ENCODE measurements at regions not wholly inside any gene's neighbourhood (a gene's known extent, or its start where the extent isn't known, plus 50 kb on each side); places are given as distances from the start of the nearest gene placed in this dataset.
"Not testable (repeated sequence)": the region's sequence is repeated elsewhere in the genome, so short reads cannot be mapped to it uniquely, and the experiment has no call there.

- H3K27me3 Mint-ChIP-seq = no peaks in the 10 kb centered on the region
- H3K4me3 Mint-ChIP-seq = no peak overlapping the region
- no peaks in the 10 kb centered on the region for H3K4me1 Mint-ChIP-seq
- peaks cover 0 to 2% (median 0%) of the 10 kb centered on the region in 3 donors for H3K9me3 Mint-ChIP-seq
- H3K36me3 Mint-ChIP-seq = no peaks in the 10 kb centered on the region
- H3K27ac Mint-ChIP-seq = no peak overlapping the region
Measured at GRCh38 chr3:118488732-118489131, 545.9 kb downstream of the IGSF11 start.

- H3K4me1 Mint-ChIP-seq = no peaks in the 10 kb centered on the region
- H3K9me3 Mint-ChIP-seq = peaks cover 0 to 2% (median 0%) of the 10 kb centered on the region in 3 donors
- no peaks in the 10 kb centered on the region for H3K27me3 Mint-ChIP-seq
- no peak overlapping the region for H3K4me3 Mint-ChIP-seq
- H3K36me3 Mint-ChIP-seq = no peaks in the 10 kb centered on the region
- H3K27ac Mint-ChIP-seq = no peak overlapping the region
Measured at GRCh38 chr3:118495206-118495605, 539.4 kb downstream of the IGSF11 start.

- H3K27ac Mint-ChIP-seq = no peak overlapping the region
- no peaks in the 10 kb centered on the region for H3K4me1 Mint-ChIP-seq
- H3K36me3 Mint-ChIP-seq = no peaks in the 10 kb centered on the region
- no peak overlapping the region for H3K4me3 Mint-ChIP-seq
- no peaks in the 10 kb centered on the region for H3K9me3 Mint-ChIP-seq
- no peaks in the 10 kb centered on the region for H3K27me3 Mint-ChIP-seq
Measured at GRCh38 chr3:118497274-118497673, 537.4 kb downstream of the IGSF11 start.

- Mint-ChIP-seq H3K27me3 (no peaks in the 10 kb centered on the region), H3K4me3 (no peak overlapping the region), H3K4me1 (no peaks in the 10 kb centered on the region), H3K27ac (no peak overlapping the region), H3K9me3 (peaks cover 0 to 1% (median 0%) of the 10 kb centered on the region in 3 donors), H3K36me3 (no peaks in the 10 kb centered on the region)
Measured at GRCh38 chr3:118501152-118501551, 533.5 kb downstream of the IGSF11 start.

- no peaks in the 10 kb centered on the region for H3K36me3 Mint-ChIP-seq
- H3K27me3 Mint-ChIP-seq = no peaks in the 10 kb centered on the region
- H3K27ac Mint-ChIP-seq = no peak overlapping the region
- H3K9me3 Mint-ChIP-seq = peaks cover 0 to 1% (median 0%) of the 10 kb centered on the region in 3 donors
- no peak overlapping the region for H3K4me3 Mint-ChIP-seq
- H3K4me1 Mint-ChIP-seq = no peaks in the 10 kb centered on the region
Measured at GRCh38 chr3:118504906-118505305, 529.7 kb downstream of the IGSF11 start.

- Mint-ChIP-seq H3K4me3 (no peak overlapping the region), H3K27ac (no peak overlapping the region), H3K27me3 (no peaks in the 10 kb centered on the region), H3K36me3 (no peaks in the 10 kb centered on the region), H3K9me3 (peaks cover 0 to 1% (median 0%) of the 10 kb centered on the region in 3 donors), H3K4me1 (no peaks in the 10 kb centered on the region)
Measured at GRCh38 chr3:118505784-118506183, 528.9 kb downstream of the IGSF11 start.

GRCh38 chr3:118511402-118511801 lies 523.2 kb downstream of the IGSF11 start:
- Mint-ChIP-seq H3K27me3 (no peaks in the 10 kb centered on the region), H3K9me3 (no peaks in the 10 kb centered on the region), H3K36me3 (no peaks in the 10 kb centered on the region), H3K27ac (no peak overlapping the region), H3K4me1 (no peaks in the 10 kb centered on the region), H3K4me3 (no peak overlapping the region)

GRCh38 chr3:118512301-118512700 lies 522.3 kb downstream of the IGSF11 start:
- no peak overlapping the region for H3K4me3 Mint-ChIP-seq
- no peaks in the 10 kb centered on the region for H3K27me3 Mint-ChIP-seq

GRCh38 chr3:118525077-118525476 lies 509.6 kb downstream of the IGSF11 start:
- no peaks in the 10 kb centered on the region for H3K4me1 Mint-ChIP-seq
- peaks cover 0 to 3% (median 0%) of the 10 kb centered on the region in 3 donors for H3K9me3 Mint-ChIP-seq
- no peaks in the 10 kb centered on the region for H3K36me3 Mint-ChIP-seq
- H3K4me3 Mint-ChIP-seq = no peak overlapping the region
- no peak overlapping the region for H3K27ac Mint-ChIP-seq
- no peaks in the 10 kb centered on the region for H3K27me3 Mint-ChIP-seq

More at GRCh38 chr3:118512301-118512700, 522.3 kb downstream of the IGSF11 start:
- Mint-ChIP-seq H3K27ac (no peak overlapping the region), H3K36me3 (no peaks in the 10 kb centered on the region), H3K9me3 (no peaks in the 10 kb centered on the region), H3K4me1 (no peaks in the 10 kb centered on the region)

- Mint-ChIP-seq H3K27me3 (no peaks in the 10 kb centered on the region), H3K4me3 (no peak overlapping the region), H3K36me3 (no peaks in the 10 kb centered on the region), H3K27ac (no peak overlapping the region), H3K4me1 (no peaks in the 10 kb centered on the region), H3K9me3 (peaks cover 0 to 4% (median 3%) of the 10 kb centered on the region in 3 donors)
Measured at GRCh38 chr3:118526758-118527513, 507.7 kb downstream of the IGSF11 start.

- Mint-ChIP-seq H3K4me3 (no peak overlapping the region), H3K27me3 (no peaks in the 10 kb centered on the region), H3K4me1 (no peaks in the 10 kb centered on the region), H3K27ac (no peak overlapping the region), H3K36me3 (no peaks in the 10 kb centered on the region), H3K9me3 (peaks cover 0 to 4% (median 3%) of the 10 kb centered on the region in 3 donors)
Measured at GRCh38 chr3:118527514-118528044, 507.1 kb downstream of the IGSF11 start.

GRCh38 chr3:118529554-118529953 lies 505.1 kb downstream of the IGSF11 start:
- Mint-ChIP-seq H3K27ac (no peak overlapping the region), H3K9me3 (peaks cover 0 to 4% (median 0%) of the 10 kb centered on the region in 3 donors), H3K27me3 (no peaks in the 10 kb centered on the region), H3K4me3 (no peak overlapping the region), H3K4me1 (no peaks in the 10 kb centered on the region), H3K36me3 (no peaks in the 10 kb centered on the region)

GRCh38 chr3:118530350-118530922 lies 504.2 kb downstream of the IGSF11 start:
- no peaks in the 10 kb centered on the region for H3K4me1 Mint-ChIP-seq
- no peaks in the 10 kb centered on the region for H3K36me3 Mint-ChIP-seq
- H3K9me3 Mint-ChIP-seq = peaks cover 0 to 4% (median 0%) of the 10 kb centered on the region in 3 donors
- H3K27me3 Mint-ChIP-seq = no peaks in the 10 kb centered on the region
- H3K27ac Mint-ChIP-seq = no peak overlapping the region
- no peak overlapping the region for H3K4me3 Mint-ChIP-seq

GRCh38 chr3:118530927-118531356 lies 503.7 kb downstream of the IGSF11 start:
- H3K4me3 Mint-ChIP-seq, H3K36me3 Mint-ChIP-seq, H3K27ac Mint-ChIP-seq, H3K9me3 Mint-ChIP-seq, H3K4me1 Mint-ChIP-seq, H3K27me3 Mint-ChIP-seq: not testable (repeated sequence)

GRCh38 chr3:118531816-118532215 lies 502.8 kb downstream of the IGSF11 start:
- peaks cover under 1 to 6% (median 2%) of the 10 kb centered on the region in 3 donors for H3K9me3 Mint-ChIP-seq
- H3K4me3 Mint-ChIP-seq = no peak overlapping the region
- H3K27me3 Mint-ChIP-seq = no peaks in the 10 kb centered on the region
- no peaks in the 10 kb centered on the region for H3K36me3 Mint-ChIP-seq
- no peak overlapping the region for H3K27ac Mint-ChIP-seq
- H3K4me1 Mint-ChIP-seq = no peaks in the 10 kb centered on the region

GRCh38 chr3:118533676-118534075 lies 501.0 kb downstream of the IGSF11 start:
- Mint-ChIP-seq H3K4me1 (no peaks in the 10 kb centered on the region), H3K9me3 (peaks cover 2 to 8% (median 2%) of the 10 kb centered on the region in 3 donors), H3K27me3 (no peaks in the 10 kb centered on the region), H3K36me3 (no peaks in the 10 kb centered on the region), H3K27ac (no peak overlapping the region), H3K4me3 (no peak overlapping the region)

Data from IgD-negative memory B cell (primary cell).